ENCODE measurements at regions not wholly inside any gene's neighbourhood (a gene's known extent, or its start where the extent isn't known, plus 50 kb on each side); places are given as distances from the start of the nearest gene placed in this dataset.

DNA sequence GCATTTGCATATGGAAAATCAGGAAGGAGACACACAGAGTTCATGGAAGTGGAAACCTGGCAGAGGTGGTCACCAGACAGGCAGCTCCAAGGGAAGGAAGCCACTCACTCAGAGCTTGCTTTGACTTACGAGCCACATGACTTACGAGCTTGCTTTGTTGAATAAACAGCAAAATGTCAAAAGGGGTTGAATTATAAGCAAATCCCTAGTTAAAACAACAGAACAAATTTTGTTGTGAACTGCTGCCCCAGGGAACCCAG, 164.3 kb downstream of the SYK start:
- TF ChIP-seq, protein P1, sequence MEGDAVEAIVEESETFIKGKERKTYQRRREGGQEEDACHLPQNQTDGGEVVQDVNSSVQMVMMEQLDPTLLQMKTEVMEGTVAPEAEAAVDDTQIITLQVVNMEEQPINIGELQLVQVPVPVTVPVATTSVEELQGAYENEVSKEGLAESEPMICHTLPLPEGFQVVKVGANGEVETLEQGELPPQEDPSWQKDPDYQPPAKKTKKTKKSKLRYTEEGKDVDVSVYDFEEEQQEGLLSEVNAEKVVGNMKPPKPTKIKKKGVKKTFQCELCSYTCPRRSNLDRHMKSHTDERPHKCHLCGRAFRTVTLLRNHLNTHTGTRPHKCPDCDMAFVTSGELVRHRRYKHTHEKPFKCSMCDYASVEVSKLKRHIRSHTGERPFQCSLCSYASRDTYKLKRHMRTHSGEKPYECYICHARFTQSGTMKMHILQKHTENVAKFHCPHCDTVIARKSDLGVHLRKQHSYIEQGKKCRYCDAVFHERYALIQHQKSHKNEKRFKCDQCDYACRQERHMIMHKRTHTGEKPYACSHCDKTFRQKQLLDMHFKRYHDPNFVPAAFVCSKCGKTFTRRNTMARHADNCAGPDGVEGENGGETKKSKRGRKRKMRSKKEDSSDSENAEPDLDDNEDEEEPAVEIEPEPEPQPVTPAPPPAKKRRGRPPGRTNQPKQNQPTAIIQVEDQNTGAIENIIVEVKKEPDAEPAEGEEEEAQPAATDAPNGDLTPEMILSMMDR (IDR thresholded peaks at IDR 0.05): no peak
- no peak for TF ChIP-seq POLR2A (IDR thresholded peaks at IDR 0.05)

All from esophagus squamous epithelium (tissue), 4 donors.